Tibial nerve (tissue), 4 donors: ENCODE measurements at regions not wholly inside any gene's neighbourhood (a gene's known extent, or its start where the extent isn't known, plus 50 kb on each side); places are given as distances from the start of the nearest gene placed in this dataset.

Source experiments
- DNase-seq, 2 donors: peaks; one replicate each; pipeline ENCODE4 v3.0.0-alpha.2; 2019; ENCODE audit warnings: low spot score in 2 of 2
- H3K27ac ChIP-seq, 4 donors: fragments of 200-600 bp; sonication (generic) in 3 of 4; one replicate each; pipeline ENCODE4 v1.5.1; 2017 to 2019; ENCODE audit warnings: mild to moderate bottlenecking in 1 of 4
- H3K27me3 ChIP-seq, 2 donors: fragments of 200-600 bp; sonication (generic) in 1 of 2; one replicate each; pipeline versions ENCODE4 v1.5.1 to v1.6.0; 2017 to 2019
- H3K36me3 ChIP-seq, 3 donors: fragments of 200-600 bp; sonication (generic); one replicate each; pipeline ENCODE4 v1.5.1; 2018 to 2019
- H3K4me1 ChIP-seq, 4 donors: fragments of 200-600 bp; sonication (generic) in 3 of 4; one replicate each; pipeline ENCODE4 v1.5.1; 2017 to 2019
- H3K4me3 ChIP-seq, 4 donors: fragments of 200-600 bp; sonication (generic) in 3 of 4; one replicate each; pipeline ENCODE4 v1.5.1; 2017 to 2019; ENCODE audit warnings: mild to moderate bottlenecking in 1 of 4, moderate library complexity in 1 of 4
- H3K9me3 ChIP-seq, 4 donors: fragments of 200-600 bp; sonication (generic) in 3 of 4; one replicate each; pipeline ENCODE4 v1.5.1; 2017 to 2019
- EP300 ChIP-seq, 2 donors: sonication (generic); formaldehyde crosslinking; IDR thresholded peaks; one replicate each; pipeline ENCODE4 v1.6.1; 2017; ENCODE audit warnings: antibody characterized with exemption in 2 of 2, mild to moderate bottlenecking in 1 of 2
- POLR2A ChIP-seq, 2 donors: fragments of 450-650 bp; IDR thresholded peaks; one replicate each; pipeline ENCODE4 v1.6.1; 2017; ENCODE audit warnings: antibody characterized with exemption in 2 of 2, mild to moderate bottlenecking in 2 of 2, moderate library complexity in 2 of 2
- WGBS, 2 donors: methylation state at CpG; one replicate each; pipeline ENCODE4 v1.1.5; 2018; 5-methylcytosine and 5-hydroxymethylcytosine counted together
- TF ChIP-seq, protein P1 (sequence below), 5 experiments: fragments of 200-600 bp in 3 of 5; fragments of 450-650 bp in 2 of 5; sonication (generic) in 3 of 5; IDR thresholded peaks; one replicate each; pipeline ENCODE4 v1.5.1; 2016 to 2019; ENCODE audit warnings: antibody characterized with exemption in 5 of 5, mild to moderate bottlenecking in 3 of 5, moderate library complexity in 2 of 5

DNA sequence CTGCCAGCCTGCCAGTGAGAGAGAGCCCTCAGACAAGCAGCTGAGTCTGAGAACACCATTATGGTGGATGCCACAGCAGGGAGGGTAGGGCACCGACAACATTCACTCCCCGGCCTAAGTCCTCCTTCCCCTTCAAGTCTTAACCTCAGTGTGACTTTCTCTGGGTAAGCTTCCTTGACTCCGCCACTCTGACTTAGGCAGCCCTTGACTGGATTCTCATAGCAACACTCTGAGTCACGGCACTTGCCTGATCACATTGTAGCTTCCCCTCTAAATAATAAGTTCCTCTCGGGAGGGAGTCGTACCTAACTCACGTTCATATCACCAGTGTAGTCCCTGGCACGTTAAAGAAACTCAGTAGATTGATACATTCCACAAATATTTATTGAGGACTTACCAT is 180.5 kb downstream of the FOXB1 start:
- Histone ChIP-seq H3K27me3 (no peaks in the 10 kb centered on the region), H3K27ac (no peak overlapping the region), H3K9me3 (no peaks in the 10 kb centered on the region), H3K4me3 (no peak overlapping the region), H3K4me1 (no peaks in the 10 kb centered on the region), H3K36me3 (no peaks in the 10 kb centered on the region)
- DNase-seq, result no peak
- TF ChIP-seq, protein P1, sequence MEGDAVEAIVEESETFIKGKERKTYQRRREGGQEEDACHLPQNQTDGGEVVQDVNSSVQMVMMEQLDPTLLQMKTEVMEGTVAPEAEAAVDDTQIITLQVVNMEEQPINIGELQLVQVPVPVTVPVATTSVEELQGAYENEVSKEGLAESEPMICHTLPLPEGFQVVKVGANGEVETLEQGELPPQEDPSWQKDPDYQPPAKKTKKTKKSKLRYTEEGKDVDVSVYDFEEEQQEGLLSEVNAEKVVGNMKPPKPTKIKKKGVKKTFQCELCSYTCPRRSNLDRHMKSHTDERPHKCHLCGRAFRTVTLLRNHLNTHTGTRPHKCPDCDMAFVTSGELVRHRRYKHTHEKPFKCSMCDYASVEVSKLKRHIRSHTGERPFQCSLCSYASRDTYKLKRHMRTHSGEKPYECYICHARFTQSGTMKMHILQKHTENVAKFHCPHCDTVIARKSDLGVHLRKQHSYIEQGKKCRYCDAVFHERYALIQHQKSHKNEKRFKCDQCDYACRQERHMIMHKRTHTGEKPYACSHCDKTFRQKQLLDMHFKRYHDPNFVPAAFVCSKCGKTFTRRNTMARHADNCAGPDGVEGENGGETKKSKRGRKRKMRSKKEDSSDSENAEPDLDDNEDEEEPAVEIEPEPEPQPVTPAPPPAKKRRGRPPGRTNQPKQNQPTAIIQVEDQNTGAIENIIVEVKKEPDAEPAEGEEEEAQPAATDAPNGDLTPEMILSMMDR (IDR thresholded peaks at IDR 0.05), result no peak
- TF ChIP-seq POLR2A (IDR thresholded peaks at IDR 0.05) (no peak), EP300 (IDR thresholded peaks at IDR 0.05) (no peak)
- 77 to 78% methylated on average over 8 of the region's 8 CpGs for WGBS, 2 donors

DNA sequence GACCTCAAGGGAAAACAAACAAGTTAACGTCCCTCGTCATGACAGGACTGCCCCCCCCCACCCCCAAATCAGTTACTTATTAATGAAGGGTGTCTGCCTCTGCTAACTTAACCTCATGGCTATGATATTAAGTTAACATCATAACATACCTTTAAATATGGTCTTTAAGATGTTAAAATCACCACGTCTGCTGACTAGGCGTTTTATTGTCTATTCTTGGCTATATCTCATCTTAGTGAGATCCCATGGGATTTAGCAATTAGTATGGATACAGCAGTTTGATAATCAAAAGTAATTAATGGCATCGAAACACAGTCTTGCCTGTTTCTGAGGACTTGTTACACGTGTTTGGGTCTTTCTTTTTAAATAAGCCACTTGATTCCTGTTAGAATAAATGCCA is 186.9 kb downstream of the FOXB1 start:
- TF ChIP-seq EP300 (IDR thresholded peaks at IDR 0.05), result no peak
- TF ChIP-seq, protein P1 (IDR thresholded peaks at IDR 0.05), result no peak
- H3K27ac ChIP-seq, result no peak overlapping the region
- 68 to 72% methylated on average over 6 of the region's 6 CpGs for WGBS, 2 donors

DNA sequence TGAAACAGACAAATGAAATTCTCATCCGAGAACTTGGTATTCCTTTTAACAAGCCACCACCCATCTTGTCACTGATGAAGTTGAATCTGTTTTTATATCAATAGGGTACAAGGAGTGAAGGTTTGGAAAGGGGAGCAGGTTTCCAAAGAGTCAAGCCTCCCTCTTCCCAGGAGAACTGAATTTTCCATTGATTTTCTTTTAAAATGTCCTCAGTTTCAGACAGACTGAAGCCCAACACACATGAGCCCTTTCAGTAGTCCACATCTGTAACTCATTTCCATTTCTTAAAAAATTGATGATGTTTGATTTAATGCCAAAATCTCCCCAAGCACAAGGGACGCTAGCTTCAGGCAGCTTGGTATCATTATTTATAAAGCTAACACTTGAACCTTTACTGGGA is 187.7 kb downstream of the FOXB1 start:
- H3K36me3 ChIP-seq, result no peaks in the 10 kb centered on the region
- no peaks in the 10 kb centered on the region for H3K4me1 ChIP-seq
- TF ChIP-seq POLR2A (IDR thresholded peaks at IDR 0.05), result no peak
- TF ChIP-seq, protein P1 (IDR thresholded peaks at IDR 0.05), result no peak
- no peak for TF ChIP-seq EP300 (IDR thresholded peaks at IDR 0.05)
- no peaks in the 10 kb centered on the region for H3K9me3 ChIP-seq
- DNase-seq, result no peak
- no peak overlapping the region for H3K27ac ChIP-seq
- WGBS, 2 donors, result 56 to 64% methylated on average over 2 of the region's 2 CpGs
- peaks cover 0 to 5% of the 10 kb centered on the region in 2 donors for H3K27me3 ChIP-seq
- no peak overlapping the region for H3K4me3 ChIP-seq

More for the DNA sequence above, 186.9 kb downstream of the FOXB1 start:
- Histone ChIP-seq H3K4me1 (no peaks in the 10 kb centered on the region), H3K4me3 (no peak overlapping the region), H3K27me3 (peaks cover 0 to 5% of the 10 kb centered on the region in 2 donors), H3K9me3 (no peaks in the 10 kb centered on the region), H3K36me3 (no peaks in the 10 kb centered on the region)
- DNase-seq, result no peak

DNA sequence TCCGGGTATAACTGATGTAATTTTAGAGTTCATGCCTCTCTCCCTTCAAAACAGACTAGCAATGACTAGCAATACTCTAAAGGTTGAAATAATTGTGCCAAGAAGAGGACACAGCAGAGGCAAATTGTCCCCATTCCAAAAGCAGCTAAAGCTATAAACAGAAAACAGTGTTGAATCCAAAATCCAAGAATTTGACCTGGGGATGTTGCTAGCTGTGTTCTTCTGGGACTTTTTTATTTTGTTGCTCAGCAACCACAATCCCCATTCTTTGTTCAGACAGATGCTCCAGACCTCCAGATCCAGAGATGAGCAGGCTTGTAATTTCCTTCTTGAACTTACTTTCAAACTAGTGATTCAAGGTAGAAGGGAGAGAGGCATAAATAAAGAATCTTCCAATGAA is 191.5 kb downstream of the FOXB1 start:
- DNase-seq, result no peak
- TF ChIP-seq, protein P1 (IDR thresholded peaks at IDR 0.05), result no peak
- TF ChIP-seq POLR2A (IDR thresholded peaks at IDR 0.05), result no peak
- no peak for TF ChIP-seq EP300 (IDR thresholded peaks at IDR 0.05)
- H3K4me3 ChIP-seq, result no peak overlapping the region
- H3K9me3 ChIP-seq, result no peaks in the 10 kb centered on the region
- no peaks in the 10 kb centered on the region for H3K4me1 ChIP-seq
- WGBS, 2 donors, result 25 to 35% methylated on average over 1 of the region's 1 CpG
- no peak overlapping the region for H3K27ac ChIP-seq
- peaks cover 0 to 5% of the 10 kb centered on the region in 2 donors for H3K27me3 ChIP-seq
- H3K36me3 ChIP-seq, result no peaks in the 10 kb centered on the region

DNA sequence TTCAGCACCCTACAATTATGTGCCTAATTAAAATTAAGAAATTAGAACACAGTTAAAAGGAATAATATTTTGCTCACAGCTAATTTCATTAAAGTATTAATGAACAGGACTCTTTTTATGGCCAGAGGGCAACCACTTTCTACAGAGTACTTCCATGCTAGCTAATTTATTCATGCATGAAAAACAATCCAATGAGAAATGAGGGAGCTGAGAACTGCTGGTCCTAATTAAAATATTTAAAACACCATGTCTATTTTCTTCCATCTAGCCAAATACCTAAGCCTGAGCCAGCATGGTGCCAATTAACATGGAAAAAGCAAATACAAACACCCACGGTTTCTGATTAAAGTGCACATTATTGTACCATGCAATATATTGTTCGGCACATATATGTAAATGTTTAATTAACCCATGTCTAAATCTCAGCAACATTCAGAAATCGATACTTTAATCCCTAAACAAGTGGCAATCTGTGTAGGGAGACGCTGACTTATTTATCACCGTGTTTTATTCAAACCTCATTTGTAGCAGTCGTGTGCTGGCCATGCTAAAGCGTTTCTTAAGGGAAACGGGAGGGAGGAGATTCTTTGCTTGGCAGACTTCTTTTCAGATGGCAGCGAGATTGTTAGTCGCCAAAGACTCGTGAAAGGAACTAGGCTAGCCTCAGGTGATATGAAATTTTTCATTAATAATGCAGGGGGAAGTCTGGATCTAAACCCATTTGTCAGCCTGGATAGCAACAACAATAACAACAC is 193.5 kb downstream of the ANXA2 start:
- TF ChIP-seq, protein P1 (IDR thresholded peaks at IDR 0.05), result no peak
- TF ChIP-seq EP300 (IDR thresholded peaks at IDR 0.05) (no peak), POLR2A (IDR thresholded peaks at IDR 0.05) (no peak)
- H3K36me3 ChIP-seq, result no peaks in the 10 kb centered on the region
- peaks cover 0 to 31% of the 10 kb centered on the region in 2 donors for H3K27me3 ChIP-seq
- no peak overlapping the region for H3K27ac ChIP-seq
- WGBS, 2 donors, result 44 to 45% methylated on average over 11 of the region's 11 CpGs
- DNase-seq, result no peak
- no peaks in the 10 kb centered on the region for H3K9me3 ChIP-seq
- H3K4me1 ChIP-seq, result no peaks in the 10 kb centered on the region
- no peak overlapping the region for H3K4me3 ChIP-seq
